ENCODE measurements at regions not wholly inside any gene's neighbourhood (a gene's known extent, or its start where the extent isn't known, plus 50 kb on each side); places are given as distances from the start of the nearest gene placed in this dataset.

DNA sequence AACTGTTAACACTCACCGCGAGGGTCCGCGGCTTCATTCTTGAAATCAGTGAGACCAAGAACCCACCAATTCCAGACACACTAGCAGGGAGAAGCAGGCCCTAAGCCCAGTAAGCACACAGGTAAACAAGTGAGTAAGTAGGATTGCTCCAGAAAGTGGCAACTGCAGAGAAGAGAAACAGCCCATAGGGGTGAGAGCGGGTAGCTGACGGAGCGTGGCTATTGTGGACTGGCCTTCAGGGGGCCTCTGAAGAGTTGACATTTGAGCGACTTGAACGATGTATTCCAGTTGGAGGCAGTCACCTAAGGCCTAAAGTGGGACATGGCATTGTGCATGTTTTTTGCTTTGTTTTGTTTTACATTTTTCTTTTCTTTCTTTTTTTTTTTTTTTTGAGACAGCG lies 74.2 kb downstream of the TSPAN17 start:
- TF ChIP-seq BHLHE40 (IDR thresholded peaks at IDR 0.05; ENCODE audit: borderline replicate concordance), result no peak
- TF ChIP-seq NFRKB (IDR thresholded peaks at IDR 0.05), result no peak
- TF ChIP-seq FOXM1 (IDR thresholded peaks at IDR 0.05; ENCODE audit: borderline replicate concordance), result no peak
- TF ChIP-seq LEF1 (IDR thresholded peaks at IDR 0.05; ENCODE audit: borderline replicate concordance), result no peak
- TF ChIP-seq SP1 (IDR thresholded peaks at IDR 0.05), result no peak

Data from HEK293T (cell line).